Mesendoderm (in vitro differentiated cells): ENCODE measurements at regions not wholly inside any gene's neighbourhood (a gene's known extent, or its start where the extent isn't known, plus 50 kb on each side); places are given as distances from the start of the nearest gene placed in this dataset.
A peak's percentile ranks its signal among the peaks of the same experiment; 100 is the strongest.

ENCODE experiments used
- DNase-seq: peaks from one replicate; pipeline ENCODE4 v3.0.0; 2013
- H2AK5ac ChIP-seq: 2 replicates; pipeline ENCODE4 v1.6.1; 2013; ENCODE audit warnings: low read length, inconsistent platforms
- H2BK120ac ChIP-seq: 2 replicates; pipeline ENCODE4 v1.6.1; 2013; ENCODE audit warnings: low read depth, mild to moderate bottlenecking, low read length, moderate library complexity, mixed read lengths
- H2BK15ac ChIP-seq: replicated peaks from 2 replicates; pipeline ENCODE4 v1.6.1; 2013; ENCODE audit warnings: low read depth, mild to moderate bottlenecking, moderate library complexity
- H2BK5ac ChIP-seq: 2 replicates; pipeline ENCODE4 v1.6.1; 2013; ENCODE audit warnings: low read length, inconsistent platforms
- H3K18ac ChIP-seq: 2 replicates; pipeline ENCODE4 v1.6.1; 2013; ENCODE audit warnings: mild to moderate bottlenecking, low read length, mixed read lengths
- H3K23ac ChIP-seq: one replicate; pipeline ENCODE4 v1.6.1; 2013; ENCODE audit warnings: low read length
- H3K27ac ChIP-seq: 2 replicates; pipeline ENCODE4 v1.5.1; 2013; ENCODE audit warnings: low read depth, mild to moderate bottlenecking, inconsistent platforms, low read length, moderate library complexity
- H3K27me3 ChIP-seq: 2 replicates; pipeline ENCODE4 v1.6.1; 2013; ENCODE audit warnings: low read length, control low read depth, mild to moderate bottlenecking, inconsistent platforms; ENCODE audit not compliant: insufficient read depth, poor library complexity
- H3K36me3 ChIP-seq: 2 replicates; pipeline ENCODE4 v1.6.1; 2013; ENCODE audit warnings: low read length, inconsistent platforms; ENCODE audit not compliant: control insufficient read depth, insufficient read depth
- H3K4ac ChIP-seq: one replicate; pipeline ENCODE4 v1.6.1; 2013; ENCODE audit warnings: low read depth, mild to moderate bottlenecking, low read length, moderate library complexity
- H3K4me1 ChIP-seq: 2 replicates; pipeline ENCODE4 v1.6.1; 2013; ENCODE audit warnings: low read depth, low read length, inconsistent platforms; ENCODE audit not compliant: control insufficient read depth
- H3K4me2 ChIP-seq: 2 replicates; pipeline ENCODE4 v1.6.1; 2013; ENCODE audit warnings: low read length
- H3K4me3 ChIP-seq: 2 replicates; pipeline ENCODE4 v1.5.1; 2013; ENCODE audit warnings: mild to moderate bottlenecking, low read length
- H3K56ac ChIP-seq: one replicate; pipeline ENCODE4 v1.6.1; 2013; ENCODE audit warnings: low read length
- H3K79me1 ChIP-seq: 2 replicates; pipeline ENCODE4 v1.6.1; 2013; ENCODE audit warnings: low read length, inconsistent platforms
- H3K79me2 ChIP-seq: 2 replicates; pipeline ENCODE4 v1.6.1; 2013; ENCODE audit warnings: mild to moderate bottlenecking, low read length; ENCODE audit not compliant: control insufficient read depth, insufficient read depth
- H3K9ac ChIP-seq: 2 replicates; pipeline ENCODE4 v1.6.1; 2013; ENCODE audit warnings: low read length, inconsistent platforms
- H4K5ac ChIP-seq: one replicate; pipeline ENCODE4 v1.6.1; 2013; ENCODE audit warnings: low read length
- H4K8ac ChIP-seq: one replicate; pipeline ENCODE4 v1.6.1; 2013; ENCODE audit warnings: low read depth, mild to moderate bottlenecking, control low read depth, low read length, moderate library complexity
- WGBS: extraction: QIAGEN DNeasy Blood & Tissue Kit; methylation state at CpG from one replicate; pipeline ENCODE4 v1.1.7; 2013; ENCODE audit warnings: low lambda C conversion rate, missing lambda C conversion rate; ENCODE audit not compliant: insufficient coverage; ENCODE audit errors: extremely low coverage; 5-methylcytosine and 5-hydroxymethylcytosine counted together

GRCh38 chr11:28956446-28956845, 848.3 kb downstream of the METTL15 start:
- Histone ChIP-seq H4K8ac (no peak overlapping the region), H4K5ac (no peak overlapping the region), H3K4me1 (no peaks in the 10 kb centered on the region), H3K23ac (no peak overlapping the region), H3K4ac (no peak overlapping the region), H3K36me3 (no peaks in the 10 kb centered on the region), H3K9ac (no peak overlapping the region), H3K18ac (no peak overlapping the region), H3K4me3 (no peak overlapping the region), H3K56ac (no peak overlapping the region), H3K79me1 (no peaks in the 10 kb centered on the region), H3K79me2 (no peaks in the 10 kb centered on the region), H3K27ac (no peak overlapping the region), H2BK120ac (no peak overlapping the region), H2AK5ac (no peak overlapping the region), H3K4me2 (no peak overlapping the region), H2BK15ac (no peak overlapping the region), H2BK5ac (no peak overlapping the region), H3K27me3 (no peaks in the 10 kb centered on the region)
- no CpG with 5 or more reads among the region's 3 CpGs for WGBS
- no peak for DNase-seq

DNA sequence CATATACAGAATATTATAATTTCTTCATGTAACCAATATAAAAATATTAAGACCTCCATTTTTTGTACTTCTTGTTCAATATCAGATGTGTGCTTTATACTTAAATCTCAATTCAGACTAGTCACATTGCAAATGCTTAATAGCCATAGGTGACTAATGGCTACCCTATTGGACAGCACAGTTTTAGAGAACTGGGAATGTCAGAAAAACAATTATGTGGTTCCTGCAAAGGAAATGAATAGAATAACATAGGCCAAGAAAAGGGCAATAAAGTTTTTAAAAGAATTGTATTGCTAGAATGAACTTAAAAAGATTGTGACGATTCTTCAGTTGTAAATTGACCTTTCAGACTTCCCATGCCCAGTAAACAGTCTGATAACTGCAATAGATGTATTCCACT, 843.0 kb downstream of the METTL15 start:
- DNase-seq = no peak
- Histone ChIP-seq H3K23ac (no peak overlapping the region), H3K4ac (no peak overlapping the region), H3K79me2 (no peaks in the 10 kb centered on the region), H2BK15ac (no peak overlapping the region), H2BK120ac (no peak overlapping the region), H3K36me3 (no peaks in the 10 kb centered on the region), H3K27me3 (no peaks in the 10 kb centered on the region), H3K4me3 (no peak overlapping the region), H4K8ac (no peak overlapping the region), H3K4me2 (no peak overlapping the region), H3K9ac (no peak overlapping the region), H2AK5ac (no peak overlapping the region), H3K56ac (no peak overlapping the region), H3K4me1 (no peaks in the 10 kb centered on the region), H4K5ac (no peak overlapping the region), H2BK5ac (no peak overlapping the region), H3K27ac (no peak overlapping the region), H3K18ac (no peak overlapping the region), H3K79me1 (no peaks in the 10 kb centered on the region)
- WGBS = no CpG with 5 or more reads among the region's 1 CpG

DNA sequence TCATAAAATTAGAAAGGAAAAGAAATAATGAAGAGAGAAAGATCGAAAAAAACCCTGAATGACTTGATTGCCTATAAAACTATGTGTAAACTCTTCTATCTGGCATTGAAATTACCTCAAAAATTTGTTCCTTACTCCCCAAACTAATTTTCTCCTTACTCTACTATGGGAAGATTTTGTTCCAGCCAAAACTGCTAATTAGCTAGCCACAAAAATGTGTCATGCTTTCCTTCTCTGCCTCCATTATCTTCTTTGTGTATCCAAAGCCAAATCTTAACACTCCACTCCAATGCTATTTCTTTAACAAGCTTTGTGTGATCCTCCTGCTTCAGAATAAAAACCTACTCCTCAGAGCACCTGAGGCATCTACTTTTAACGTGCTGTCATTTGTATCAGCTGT, 831.2 kb downstream of the METTL15 start:
- no peak overlapping the region for H2AK5ac ChIP-seq
- H3K4me2 ChIP-seq = no peak overlapping the region
- no peak overlapping the region for H3K4ac ChIP-seq
- H2BK5ac ChIP-seq = no peak overlapping the region
- H3K79me1 ChIP-seq = no peaks in the 10 kb centered on the region
- no peak overlapping the region for H3K56ac ChIP-seq
- H4K5ac ChIP-seq = no peak overlapping the region
- no peaks in the 10 kb centered on the region for H3K4me1 ChIP-seq
- H3K18ac ChIP-seq = no peak overlapping the region
- H3K79me2 ChIP-seq = no peaks in the 10 kb centered on the region
- DNase-seq = no peak
- H3K36me3 ChIP-seq = no peaks in the 10 kb centered on the region
- no peaks in the 10 kb centered on the region for H3K27me3 ChIP-seq
- H4K8ac ChIP-seq = no peak overlapping the region
- H3K23ac ChIP-seq = no peak overlapping the region
- H3K4me3 ChIP-seq = no peak overlapping the region
- no peak overlapping the region for H2BK120ac ChIP-seq
- no peak overlapping the region for H3K27ac ChIP-seq
- H2BK15ac ChIP-seq = no peak overlapping the region
- H3K9ac ChIP-seq = no peak overlapping the region
- WGBS = no CpG with 5 or more reads among the region's 2 CpGs

DNA sequence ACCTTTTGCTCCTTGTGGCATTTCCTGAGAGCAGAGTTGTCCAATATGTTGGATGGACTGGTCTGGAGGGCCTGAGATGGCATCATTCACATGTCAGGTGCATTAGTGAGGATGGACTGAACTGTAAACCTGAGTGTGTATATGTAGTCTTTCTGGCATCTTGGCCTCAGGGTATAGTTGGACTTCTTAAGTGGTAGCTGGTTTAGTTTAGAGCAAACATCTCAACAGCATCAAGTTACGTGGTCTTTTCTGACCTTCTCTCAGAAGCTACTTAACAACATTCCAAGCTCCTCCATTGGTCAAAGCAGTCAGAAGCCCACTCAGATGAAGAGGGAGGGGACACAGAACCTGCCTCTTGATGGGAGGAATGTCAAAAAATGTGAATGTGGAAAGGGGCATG, 829.9 kb downstream of the METTL15 start:
- Histone ChIP-seq H3K79me1 (no peaks in the 10 kb centered on the region), H3K18ac (no peak overlapping the region), H3K23ac (no peak overlapping the region), H4K8ac (no peak overlapping the region), H3K27ac (no peak overlapping the region), H2BK15ac (no peak overlapping the region), H3K27me3 (no peaks in the 10 kb centered on the region), H3K4me3 (no peak overlapping the region), H2AK5ac (no peak overlapping the region), H2BK120ac (no peak overlapping the region), H3K36me3 (no peaks in the 10 kb centered on the region), H3K56ac (no peak overlapping the region), H4K5ac (no peak overlapping the region), H3K4ac (no peak overlapping the region), H3K4me2 (no peak overlapping the region), H3K9ac (no peak overlapping the region), H2BK5ac (no peak overlapping the region), H3K79me2 (no peaks in the 10 kb centered on the region), H3K4me1 (no peaks in the 10 kb centered on the region)
- DNase-seq = peak; percentile 11
- WGBS = no CpG with 5 or more reads among the region's 1 CpG

- Histone ChIP-seq H4K8ac (no peak overlapping the region), H3K27ac (no peak overlapping the region), H3K36me3 (no peaks in the 10 kb centered on the region), H3K79me1 (no peaks in the 10 kb centered on the region), H3K4me2 (no peak overlapping the region), H4K5ac (no peak overlapping the region), H3K79me2 (no peaks in the 10 kb centered on the region), H3K56ac (no peak overlapping the region), H3K4ac (no peak overlapping the region), H3K4me1 (peaks cover 2% of the 10 kb centered on the region), H2BK15ac (no peak overlapping the region), H2BK120ac (no peak overlapping the region), H3K18ac (no peak overlapping the region), H3K9ac (no peak overlapping the region), H3K4me3 (no peak overlapping the region), H3K27me3 (no peaks in the 10 kb centered on the region), H2AK5ac (no peak overlapping the region), H3K23ac (no peak overlapping the region), H2BK5ac (no peak overlapping the region)
- no CpG with 5 or more reads among the region's 4 CpGs for WGBS
- peak; percentile 60 for DNase-seq
Observed at GRCh38 chr11:28932940-28933339, 824.8 kb downstream of the METTL15 start.

GRCh38 chr11:28924004-28924403, 815.8 kb downstream of the METTL15 start:
- H2BK5ac ChIP-seq = no peak overlapping the region
- H3K79me1 ChIP-seq = no peaks in the 10 kb centered on the region
- H3K4me3 ChIP-seq = no peak overlapping the region
- H3K18ac ChIP-seq = no peak overlapping the region
- H2AK5ac ChIP-seq = no peak overlapping the region
- no peaks in the 10 kb centered on the region for H3K27me3 ChIP-seq
- no peaks in the 10 kb centered on the region for H3K36me3 ChIP-seq
- peaks cover 5% of the 10 kb centered on the region for H3K4me1 ChIP-seq
- H3K9ac ChIP-seq = no peak overlapping the region
- WGBS = no CpG with 5 or more reads among the region's 2 CpGs
- no peak overlapping the region for H4K5ac ChIP-seq
- DNase-seq = no peak
- no peak overlapping the region for H4K8ac ChIP-seq
- no peak overlapping the region for H3K27ac ChIP-seq
- H3K4me2 ChIP-seq = no peak overlapping the region
- no peak overlapping the region for H3K23ac ChIP-seq
- no peak overlapping the region for H2BK15ac ChIP-seq
- no peaks in the 10 kb centered on the region for H3K79me2 ChIP-seq
- no peak overlapping the region for H2BK120ac ChIP-seq
- H3K56ac ChIP-seq = no peak overlapping the region
- no peak overlapping the region for H3K4ac ChIP-seq
